Activated T-cell treated with anti-CD3 and anti-CD28 coated beads for 48 hours (primary cell): ENCODE measurements at regions not wholly inside any gene's neighbourhood (a gene's known extent, or its start where the extent isn't known, plus 50 kb on each side); places are given as distances from the start of the nearest gene placed in this dataset.

ENCODE experiments used
- DNase-seq: peaks from one replicate; pipeline ENCODE4 v3.0.0-alpha.2; 2020; ENCODE audit warnings: low read depth

- DNase-seq: no peak
These were observed 71.8 kb downstream of the C4orf33 start for GRCh38 chr4:129167640-129168260.

GRCh38 chr4:129172181-129172580 lies 76.2 kb downstream of the C4orf33 start:
- DNase-seq: no peak

- no peak for DNase-seq
These were observed 80.9 kb downstream of the C4orf33 start for GRCh38 chr4:129176864-129177263.

- DNase-seq: no peak
These were observed 83.3 kb downstream of the C4orf33 start for GRCh38 chr4:129179276-129179675.

GRCh38 chr4:129189630-129190029 lies 93.7 kb downstream of the C4orf33 start:
- DNase-seq: no peak

GRCh38 chr4:129193357-129194100 lies 97.6 kb downstream of the C4orf33 start:
- no peak for DNase-seq

GRCh38 chr4:129208481-129208880 lies 112.5 kb downstream of the C4orf33 start:
- DNase-seq: no peak

- no peak for DNase-seq
These were observed 117.7 kb downstream of the C4orf33 start for GRCh38 chr4:129213692-129214091.

GRCh38 chr4:129218360-129218759 lies 122.4 kb downstream of the C4orf33 start:
- DNase-seq: no peak

GRCh38 chr4:129218897-129219296 lies 122.9 kb downstream of the C4orf33 start:
- DNase-seq: no peak

GRCh38 chr4:129220254-129220653 lies 124.3 kb downstream of the C4orf33 start:
- no peak for DNase-seq

GRCh38 chr4:129223945-129224344 lies 128.0 kb downstream of the C4orf33 start:
- no peak for DNase-seq

GRCh38 chr4:129230846-129231245 lies 134.9 kb downstream of the C4orf33 start:
- no peak for DNase-seq

GRCh38 chr4:129231945-129232588 lies 136.1 kb downstream of the C4orf33 start:
- no peak for DNase-seq

GRCh38 chr4:129232589-129233337 lies 136.8 kb downstream of the C4orf33 start:
- no peak for DNase-seq

GRCh38 chr4:129233691-129234090 lies 137.7 kb downstream of the C4orf33 start:
- DNase-seq: no peak

GRCh38 chr4:129236351-129236750 lies 140.4 kb downstream of the C4orf33 start:
- no peak for DNase-seq

GRCh38 chr4:129239088-129239487 lies 143.1 kb downstream of the C4orf33 start:
- no peak for DNase-seq

- DNase-seq: no peak
These were observed 144.9 kb downstream of the C4orf33 start for GRCh38 chr4:129240816-129241215.

GRCh38 chr4:129246145-129246544 lies 150.2 kb downstream of the C4orf33 start:
- DNase-seq: no peak

- DNase-seq: no peak
These were observed 151.0 kb downstream of the C4orf33 start for GRCh38 chr4:129246910-129247461.

- DNase-seq: no peak
These were observed 152.7 kb downstream of the C4orf33 start for GRCh38 chr4:129248621-129249020.
